HG03135 (cell line): ENCODE measurements at regions not wholly inside any gene's neighbourhood (a gene's known extent, or its start where the extent isn't known, plus 50 kb on each side); places are given as distances from the start of the nearest gene placed in this dataset.
"Not testable (repeated sequence)": the region's sequence is repeated elsewhere in the genome, so short reads cannot be mapped to it uniquely, and the experiment has no call there.

Experiments
- ATAC-seq: cut with Tn5 transposase; IDR thresholded peaks from one replicate; pipeline ENCODE4 v1.9.1; 2021; ENCODE audit warnings: mild to moderate bottlenecking, moderate library complexity; ENCODE audit not compliant: unreplicated experiment

- no peak for ATAC-seq
Measured at GRCh38 chr1:99534638-99534930, 111.3 kb upstream of the PALMD start.

- no peak for ATAC-seq
Measured at GRCh38 chr1:99535470-99536164, 110.3 kb upstream of the PALMD start.

- ATAC-seq = no peak
Measured at GRCh38 chr1:99537886-99538617, 107.9 kb upstream of the PALMD start.

GRCh38 chr1:99538618-99538956 lies 107.3 kb upstream of the PALMD start:
- no peak for ATAC-seq

GRCh38 chr1:99539131-99539530 lies 106.8 kb upstream of the PALMD start:
- ATAC-seq = no peak

- ATAC-seq = no peak
Measured at GRCh38 chr1:99540744-99541143, 105.2 kb upstream of the PALMD start.

- no peak for ATAC-seq
Measured at GRCh38 chr1:99544328-99544727, 101.6 kb upstream of the PALMD start.

GRCh38 chr1:99546432-99547416 lies 99.2 kb upstream of the PALMD start:
- ATAC-seq = no peak

GRCh38 chr1:99548943-99549605 lies 96.8 kb upstream of the PALMD start:
- ATAC-seq = no peak

GRCh38 chr1:99550198-99550597 lies 95.7 kb upstream of the PALMD start:
- ATAC-seq = no peak

GRCh38 chr1:99551812-99552614 lies 93.9 kb upstream of the PALMD start:
- no peak for ATAC-seq

- ATAC-seq = no peak
Measured at GRCh38 chr1:99553301-99553700, 92.6 kb upstream of the PALMD start.

GRCh38 chr1:99553819-99554218 lies 92.1 kb upstream of the PALMD start:
- not testable (repeated sequence) for ATAC-seq

GRCh38 chr1:99554727-99555126 lies 91.2 kb upstream of the PALMD start:
- no peak for ATAC-seq

- ATAC-seq = peak; percentile 72
Measured at GRCh38 chr1:99557546-99558202, 88.2 kb upstream of the PALMD start.

GRCh38 chr1:99559166-99559565 lies 86.7 kb upstream of the PALMD start:
- no peak for ATAC-seq

GRCh38 chr1:99560207-99561040 lies 85.5 kb upstream of the PALMD start:
- no peak for ATAC-seq

- ATAC-seq = no peak
Measured at GRCh38 chr1:99561952-99562351, 84.0 kb upstream of the PALMD start.
